HL-60 (cell line): ENCODE measurements at regions not wholly inside any gene's neighbourhood (a gene's known extent, or its start where the extent isn't known, plus 50 kb on each side); places are given as distances from the start of the nearest gene placed in this dataset.

Experiments
- CTCF ChIP-seq: IDR thresholded peaks from one replicate; pipeline ENCODE4 v1.5.1; 2011; ENCODE audit warnings: low read length, control low read depth, inconsistent platforms; ENCODE audit not compliant: insufficient read depth
- GABPA ChIP-seq: IDR thresholded peaks from 2 replicates; pipeline ENCODE4 v1.6.1; 2012; ENCODE audit warnings: low read depth
- SPI1 ChIP-seq: IDR thresholded peaks from 2 replicates; pipeline ENCODE4 v1.6.1; 2012; ENCODE audit warnings: low read depth, mild to moderate bottlenecking, borderline replicate concordance

DNA sequence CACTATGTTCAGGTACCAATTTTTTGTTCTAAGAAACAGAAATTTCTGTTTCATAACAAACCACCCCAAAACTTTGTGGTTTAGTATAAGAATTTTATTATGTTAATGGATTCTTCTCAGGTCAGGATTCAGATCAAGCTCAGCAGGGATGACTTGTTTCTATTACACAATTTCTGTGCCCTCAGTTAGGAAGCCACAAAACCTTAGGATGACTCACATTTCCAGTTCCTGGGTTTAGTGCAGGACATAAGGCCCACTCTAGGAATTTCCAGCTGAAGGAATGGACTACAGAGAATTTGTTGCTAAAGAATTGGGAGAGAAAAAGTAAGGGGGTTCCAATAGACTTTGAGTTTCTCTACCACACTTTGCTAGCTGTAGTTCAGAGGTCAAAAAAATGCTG lies 629.3 kb downstream of the ANXA1 start:
- no peak for TF ChIP-seq GABPA
- TF ChIP-seq CTCF, result no peak
- no peak for TF ChIP-seq SPI1
